MG63 (cell line): ENCODE measurements at regions not wholly inside any gene's neighbourhood (a gene's known extent, or its start where the extent isn't known, plus 50 kb on each side); places are given as distances from the start of the nearest gene placed in this dataset.

ENCODE experiments used
- DNase-seq: peaks from one replicate; pipeline ENCODE4 v3.0.0-alpha.2; 2020
- H3K27me3 ChIP-seq: fragments of 250-450 bp; sonication (Bioruptor Pico); 2 replicates; pipeline ENCODE4 v1.5.1; 2020; ENCODE audit warnings: mild to moderate bottlenecking, moderate library complexity
- H3K36me3 ChIP-seq: fragments of 250-450 bp; sonication (Bioruptor Pico); 2 replicates; pipeline ENCODE4 v1.5.1; 2020; ENCODE audit warnings: mild to moderate bottlenecking, moderate library complexity
- H3K4me3 ChIP-seq: fragments of 250-450 bp; sonication (Bioruptor Pico); 2 replicates; pipeline ENCODE4 v1.5.1; 2020; ENCODE audit warnings: mild to moderate bottlenecking, moderate library complexity
- H3K9me3 ChIP-seq: fragments of 250-450 bp; sonication (Bioruptor Pico); 2 replicates; pipeline ENCODE4 v1.5.1; 2020; ENCODE audit warnings: mild to moderate bottlenecking, moderate library complexity

DNA sequence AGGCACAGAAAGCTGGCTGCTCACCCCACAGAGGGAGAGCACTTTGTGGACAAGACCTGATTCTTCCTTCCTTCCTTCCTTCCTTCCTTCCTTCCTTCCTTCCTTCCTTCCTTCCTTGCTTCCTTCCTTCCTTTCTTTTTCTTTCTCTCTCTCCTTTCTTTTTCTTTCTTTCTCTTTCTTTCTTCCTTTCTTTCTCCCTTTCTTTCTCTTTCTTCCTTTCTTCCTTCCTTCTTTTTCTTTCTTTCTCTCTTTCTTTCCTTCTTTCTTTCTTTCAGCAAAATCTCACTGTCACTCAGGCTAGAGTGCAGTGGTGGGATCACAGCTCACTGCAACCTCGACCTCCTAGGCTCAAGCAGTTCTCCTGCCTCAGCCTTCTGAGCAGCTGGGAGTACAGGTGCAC is 263.9 kb downstream of the UQCRFS1 start:
- no peak for DNase-seq
- H3K27me3 ChIP-seq = no peaks in the 10 kb centered on the region

DNA sequence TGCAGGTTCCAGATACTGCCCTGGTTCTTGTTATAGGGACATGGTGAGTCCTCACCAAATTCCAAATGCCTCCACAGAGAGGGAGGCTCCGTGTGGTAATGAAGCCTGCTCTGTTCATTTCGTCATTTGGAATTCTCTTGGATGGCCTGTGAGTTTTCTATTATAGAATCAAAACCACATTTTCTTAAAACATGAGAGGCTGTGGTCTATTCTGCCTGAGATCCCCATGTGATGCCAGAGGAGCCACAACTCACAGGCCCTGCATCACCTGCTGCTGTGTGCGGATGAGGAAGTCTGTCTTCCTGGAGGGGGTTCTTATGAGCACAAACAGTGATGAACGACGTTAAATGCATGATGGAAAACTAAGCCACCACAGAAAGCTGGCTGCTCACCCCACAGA is 264.4 kb downstream of the UQCRFS1 start:
- Histone ChIP-seq H3K4me3 (no peak overlapping the region), H3K9me3 (no peaks in the 10 kb centered on the region), H3K27me3 (no peaks in the 10 kb centered on the region), H3K36me3 (no peaks in the 10 kb centered on the region)
- no peak for DNase-seq

More for the DNA sequence above, 263.9 kb downstream of the UQCRFS1 start:
- H3K9me3 ChIP-seq = no peaks in the 10 kb centered on the region
- H3K4me3 ChIP-seq = no peak overlapping the region
- H3K36me3 ChIP-seq = no peaks in the 10 kb centered on the region

- no peaks in the 10 kb centered on the region for H3K9me3 ChIP-seq
- no peaks in the 10 kb centered on the region for H3K36me3 ChIP-seq
- no peak overlapping the region for H3K4me3 ChIP-seq
- no peak for DNase-seq
- no peaks in the 10 kb centered on the region for H3K27me3 ChIP-seq
These were observed 264.9 kb downstream of the UQCRFS1 start for GRCh38 chr19:28948026-28948425.

DNA sequence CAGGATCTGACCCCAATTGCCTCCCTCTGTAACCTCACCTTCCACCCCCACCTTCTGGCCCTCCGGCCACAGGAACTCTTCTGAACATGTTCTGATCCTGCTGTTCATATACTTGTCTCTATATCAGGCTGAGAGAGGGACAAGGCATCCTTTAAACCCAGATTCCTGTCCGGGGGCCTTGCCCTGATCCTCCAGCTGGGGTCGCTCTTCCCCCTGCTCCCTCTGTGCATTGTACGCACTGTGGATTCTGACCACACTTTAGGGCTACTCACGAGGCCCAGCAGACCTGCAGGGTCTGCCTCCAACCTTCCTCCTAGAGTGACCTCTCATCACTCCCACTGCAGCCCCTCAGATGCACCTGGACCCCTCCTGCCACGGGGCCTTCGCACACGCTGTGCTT is 269.3 kb downstream of the UQCRFS1 start:
- Histone ChIP-seq H3K4me3 (no peak overlapping the region), H3K27me3 (no peaks in the 10 kb centered on the region), H3K36me3 (no peaks in the 10 kb centered on the region), H3K9me3 (no peaks in the 10 kb centered on the region)
- DNase-seq = no peak

- no peak overlapping the region for H3K4me3 ChIP-seq
These were observed 271.1 kb downstream of the UQCRFS1 start for GRCh38 chr19:28941833-28942232.

GRCh38 chr19:28940751-28941500 is 272.0 kb downstream of the UQCRFS1 start:
- H3K27me3 ChIP-seq = no peaks in the 10 kb centered on the region
- no peaks in the 10 kb centered on the region for H3K9me3 ChIP-seq
- no peaks in the 10 kb centered on the region for H3K36me3 ChIP-seq
- no peak overlapping the region for H3K4me3 ChIP-seq
- DNase-seq = peak; percentile 86

More at GRCh38 chr19:28941833-28942232, 271.1 kb downstream of the UQCRFS1 start:
- no peak for DNase-seq
- no peaks in the 10 kb centered on the region for H3K36me3 ChIP-seq
- H3K27me3 ChIP-seq = no peaks in the 10 kb centered on the region
- no peaks in the 10 kb centered on the region for H3K9me3 ChIP-seq

- H3K27me3 ChIP-seq = no peaks in the 10 kb centered on the region
- no peak overlapping the region for H3K4me3 ChIP-seq
- no peaks in the 10 kb centered on the region for H3K36me3 ChIP-seq
- no peak for DNase-seq
- no peaks in the 10 kb centered on the region for H3K9me3 ChIP-seq
These were observed 273.7 kb downstream of the UQCRFS1 start for GRCh38 chr19:28939236-28939635.

DNA sequence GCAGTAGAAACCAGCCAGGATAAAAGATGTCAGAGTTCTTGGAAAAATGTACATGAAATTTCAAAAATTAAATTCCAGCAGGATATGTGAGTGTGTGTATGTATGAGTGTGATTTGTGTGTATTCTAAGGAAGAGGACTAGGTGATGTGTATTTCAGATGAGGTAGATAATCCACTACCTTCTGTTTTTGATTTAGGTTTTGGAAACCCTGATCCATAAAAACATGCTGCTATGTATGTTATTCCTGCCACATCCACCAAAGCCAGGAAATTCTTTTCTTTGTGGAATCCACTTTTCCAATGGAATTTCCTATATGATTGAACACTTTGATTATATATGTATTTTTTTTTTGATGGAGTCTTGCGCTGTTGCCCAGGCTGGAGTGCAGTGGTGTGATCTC is 276.9 kb downstream of the UQCRFS1 start:
- H3K9me3 ChIP-seq = no peaks in the 10 kb centered on the region
- H3K36me3 ChIP-seq = no peaks in the 10 kb centered on the region
- no peak for DNase-seq
- no peaks in the 10 kb centered on the region for H3K27me3 ChIP-seq
- no peak overlapping the region for H3K4me3 ChIP-seq

GRCh38 chr19:28934631-28935030 is 278.3 kb downstream of the UQCRFS1 start:
- H3K27me3 ChIP-seq = no peaks in the 10 kb centered on the region
- no peak overlapping the region for H3K4me3 ChIP-seq
- no peaks in the 10 kb centered on the region for H3K36me3 ChIP-seq
- peak; percentile 13 for DNase-seq
- no peaks in the 10 kb centered on the region for H3K9me3 ChIP-seq

DNA sequence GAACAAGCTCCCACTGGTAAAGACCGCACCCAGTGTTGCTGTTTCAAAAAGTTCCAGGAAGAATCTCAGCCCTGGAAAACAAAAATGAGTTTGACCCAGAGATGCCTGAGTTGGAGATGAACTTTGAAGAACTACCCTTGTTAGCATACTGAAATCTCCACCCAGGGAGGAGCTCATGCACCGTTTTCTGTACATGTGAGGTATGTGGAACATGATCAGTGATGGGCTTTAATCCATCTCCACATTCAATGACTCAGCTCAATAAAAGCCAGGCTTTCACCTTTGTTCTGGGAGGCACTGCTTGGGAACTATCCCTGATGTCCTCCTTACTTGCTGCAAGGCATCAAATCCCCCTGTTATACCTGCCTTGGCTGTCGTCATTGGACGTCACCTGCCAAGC is 279.9 kb downstream of the UQCRFS1 start:
- H3K9me3 ChIP-seq = no peaks in the 10 kb centered on the region
- no peaks in the 10 kb centered on the region for H3K36me3 ChIP-seq
- H3K4me3 ChIP-seq = no peak overlapping the region
- no peak for DNase-seq
- no peaks in the 10 kb centered on the region for H3K27me3 ChIP-seq

GRCh38 chr19:28932446-28932845 is 280.5 kb downstream of the UQCRFS1 start:
- Histone ChIP-seq H3K27me3 (no peaks in the 10 kb centered on the region), H3K4me3 (no peak overlapping the region), H3K36me3 (no peaks in the 10 kb centered on the region), H3K9me3 (no peaks in the 10 kb centered on the region)
- DNase-seq = no peak

DNA sequence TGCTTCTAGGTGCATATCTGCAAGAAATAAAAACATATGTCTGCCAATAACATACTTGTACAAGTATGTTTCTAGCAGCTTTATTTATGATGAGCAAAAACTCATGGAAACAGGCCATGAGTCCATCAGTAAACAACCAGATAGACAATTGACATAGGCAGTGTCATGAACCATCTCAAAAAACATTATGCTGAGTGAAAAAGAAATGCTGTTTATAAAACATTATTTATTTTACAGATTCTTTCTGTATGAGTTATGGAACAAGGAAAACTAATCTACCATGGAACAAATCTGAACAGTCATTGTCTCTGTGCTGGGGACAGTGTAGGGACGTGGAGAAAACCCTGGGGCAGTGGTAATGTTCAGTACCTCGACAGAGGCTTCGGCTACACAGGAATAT is 283.9 kb downstream of the UQCRFS1 start:
- no peak overlapping the region for H3K4me3 ChIP-seq
- H3K27me3 ChIP-seq = 0 out of 2 replicates have a peak, but pooled peaks cover 3% of the 10 kb centered on the region
- H3K9me3 ChIP-seq = no peaks in the 10 kb centered on the region; the same call in 1 of the 2 replicates
- no peaks in the 10 kb centered on the region for H3K36me3 ChIP-seq
- no peak for DNase-seq

GRCh38 chr19:28927456-28927855 is 285.5 kb downstream of the UQCRFS1 start:
- no peaks in the 10 kb centered on the region for H3K36me3 ChIP-seq
- H3K27me3 ChIP-seq = 0 out of 2 replicates have a peak, but pooled peaks cover 3% of the 10 kb centered on the region
- DNase-seq = no peak
- H3K4me3 ChIP-seq = no peak overlapping the region
- H3K9me3 ChIP-seq = no peaks in the 10 kb centered on the region; the same call in 1 of the 2 replicates

DNA sequence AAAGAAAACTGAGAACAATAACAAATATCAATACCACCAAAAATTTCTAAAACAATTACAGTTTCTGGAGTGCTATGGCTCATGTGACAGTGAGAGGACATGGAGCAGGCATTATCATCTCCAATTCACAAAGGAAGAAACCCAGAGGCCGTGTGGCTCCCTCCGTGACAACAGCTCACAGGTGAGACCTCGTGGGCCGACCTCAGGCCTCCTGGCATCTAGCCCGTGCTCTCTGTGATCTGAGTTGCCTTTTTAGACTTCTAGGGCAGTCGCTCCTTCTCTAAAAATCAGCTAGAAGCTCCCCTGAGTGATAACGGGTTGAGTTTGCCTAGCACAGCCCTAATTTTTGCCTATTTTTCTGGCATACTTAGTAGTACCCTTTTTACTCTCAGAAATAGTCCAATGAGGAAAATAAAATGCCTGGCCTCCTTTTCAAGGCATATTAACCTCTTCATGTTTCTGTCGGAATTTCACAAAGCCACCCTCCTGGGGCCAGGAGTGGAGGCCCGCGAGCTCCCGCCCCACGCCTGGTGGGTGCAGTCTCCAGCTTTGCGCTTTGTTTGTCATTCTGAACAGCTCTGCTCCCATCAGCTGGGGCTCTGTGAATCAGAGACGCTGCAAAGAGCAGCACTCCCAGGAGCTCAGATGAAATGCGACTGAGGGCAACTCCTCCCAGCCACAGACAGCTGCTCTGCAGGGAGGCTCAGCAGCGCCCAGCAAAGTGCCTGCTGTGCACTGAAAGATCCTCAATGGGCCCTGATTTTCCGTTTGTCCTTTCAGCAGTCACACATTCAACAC is 292.5 kb downstream of the UQCRFS1 start:
- Histone ChIP-seq H3K36me3 (no peaks in the 10 kb centered on the region), H3K27me3 (0 out of 2 replicates have a peak, but pooled peaks cover 3% of the 10 kb centered on the region), H3K9me3 (no peaks in the 10 kb centered on the region; the same call in 1 of the 2 replicates), H3K4me3 (no peak overlapping the region)
- no peak for DNase-seq

- Histone ChIP-seq H3K36me3 (no peaks in the 10 kb centered on the region), H3K4me3 (no peak overlapping the region), H3K9me3 (no peaks in the 10 kb centered on the region), H3K27me3 (no peaks in the 10 kb centered on the region)
- DNase-seq = no peak
These were observed 295.3 kb downstream of the UQCRFS1 start for GRCh38 chr19:28917621-28918020.

- Histone ChIP-seq H3K9me3 (no peaks in the 10 kb centered on the region), H3K4me3 (no peak overlapping the region)
- DNase-seq = no peak
These were observed 297.1 kb downstream of the UQCRFS1 start for GRCh38 chr19:28915737-28916460.

DNA sequence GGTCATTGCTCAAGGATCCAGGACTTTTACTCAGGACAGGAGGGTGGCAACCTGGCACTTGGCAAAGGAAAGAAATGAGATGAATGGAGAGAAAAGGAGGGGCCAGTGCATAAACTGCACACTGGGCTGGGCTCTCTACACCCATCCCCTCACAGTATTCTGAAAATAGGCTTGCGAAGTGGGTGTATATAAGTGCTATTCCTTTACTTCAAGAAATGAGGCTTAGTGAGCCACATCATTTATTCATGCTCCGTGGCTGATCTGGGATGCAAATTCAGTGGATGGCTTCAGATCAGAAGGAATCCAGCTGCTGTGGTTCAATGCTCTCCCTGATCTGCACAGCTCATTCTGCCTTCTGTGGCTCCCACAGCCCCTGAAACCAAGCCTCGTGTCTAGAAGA is 297.7 kb downstream of the UQCRFS1 start:
- Histone ChIP-seq H3K27me3 (no peaks in the 10 kb centered on the region), H3K36me3 (no peaks in the 10 kb centered on the region), H3K4me3 (no peak overlapping the region), H3K9me3 (no peaks in the 10 kb centered on the region)
- DNase-seq = no peak

More at GRCh38 chr19:28915737-28916460, 297.1 kb downstream of the UQCRFS1 start:
- Histone ChIP-seq H3K36me3 (no peaks in the 10 kb centered on the region), H3K27me3 (no peaks in the 10 kb centered on the region)
